H1 (cell line): ENCODE measurements at regions not wholly inside any gene's neighbourhood (a gene's known extent, or its start where the extent isn't known, plus 50 kb on each side); places are given as distances from the start of the nearest gene placed in this dataset.

ENCODE experiments used
- ASH2L ChIP-seq: fragments of 200-600, 300-600 bp; sonication (generic); IDR thresholded peaks from one replicate; pipeline ENCODE4 v1.7.1; 2017; ENCODE audit warnings: low read length
- BACH1 ChIP-seq: IDR thresholded peaks from 2 replicates; pipeline ENCODE4 v1.6.1; 2012; ENCODE audit warnings: low read length, improper control_type of control experiment
- CTBP2 ChIP-seq: IDR thresholded peaks from 2 replicates; pipeline ENCODE4 v1.7.0; 2011; ENCODE audit warnings: borderline replicate concordance, mild to moderate bottlenecking, moderate library complexity, mixed read lengths, low read length; ENCODE audit not compliant: insufficient read depth, insufficient read length
- EGR1 ChIP-seq: IDR thresholded peaks from 2 replicates; pipeline ENCODE4 v1.6.1; 2011; ENCODE audit warnings: low read depth, low read length, borderline replicate concordance
- NANOG ChIP-seq: IDR thresholded peaks from 2 replicates; pipeline ENCODE4 v1.6.1; 2011; ENCODE audit warnings: low read length, low read depth, mild to moderate bottlenecking, inconsistent platforms; ENCODE audit not compliant: insufficient read depth, poor library complexity, severe bottlenecking
- PHF8 ChIP-seq: fragments of 200-600 bp; sonication (generic); conservative IDR thresholded peaks from 2 replicates; pipeline ENCODE4 v1.7.1; 2012; ENCODE audit warnings: low read depth, mild to moderate bottlenecking, inconsistent platforms, low read length, moderate library complexity
- POU5F1 ChIP-seq: IDR thresholded peaks from 2 replicates; pipeline ENCODE4 v1.6.1; 2011; ENCODE audit warnings: low read depth, mild to moderate bottlenecking, low read length, moderate library complexity
- SP2 ChIP-seq: IDR thresholded peaks from 2 replicates; pipeline ENCODE4 v1.6.1; 2012; ENCODE audit warnings: mild to moderate bottlenecking, low read length, inconsistent platforms
- SRF ChIP-seq: IDR thresholded peaks from 2 replicates; pipeline ENCODE4 v1.6.1; 2011; ENCODE audit warnings: mild to moderate bottlenecking, low read depth, low read length, moderate library complexity
- TF ChIP-seq, protein P1 (sequence below): fragments of 300-600 bp; sonication (generic); IDR thresholded peaks from 2 replicates; pipeline ENCODE4 v1.7.1; 2012; ENCODE audit warnings: low read length, moderate library complexity, mild to moderate bottlenecking, inconsistent platforms; ENCODE audit not compliant: insufficient replicate concordance
- TF ChIP-seq, protein P2 (sequence below): IDR thresholded peaks from 2 replicates; pipeline ENCODE4 v1.6.1; 2012; ENCODE audit warnings: inconsistent platforms

DNA sequence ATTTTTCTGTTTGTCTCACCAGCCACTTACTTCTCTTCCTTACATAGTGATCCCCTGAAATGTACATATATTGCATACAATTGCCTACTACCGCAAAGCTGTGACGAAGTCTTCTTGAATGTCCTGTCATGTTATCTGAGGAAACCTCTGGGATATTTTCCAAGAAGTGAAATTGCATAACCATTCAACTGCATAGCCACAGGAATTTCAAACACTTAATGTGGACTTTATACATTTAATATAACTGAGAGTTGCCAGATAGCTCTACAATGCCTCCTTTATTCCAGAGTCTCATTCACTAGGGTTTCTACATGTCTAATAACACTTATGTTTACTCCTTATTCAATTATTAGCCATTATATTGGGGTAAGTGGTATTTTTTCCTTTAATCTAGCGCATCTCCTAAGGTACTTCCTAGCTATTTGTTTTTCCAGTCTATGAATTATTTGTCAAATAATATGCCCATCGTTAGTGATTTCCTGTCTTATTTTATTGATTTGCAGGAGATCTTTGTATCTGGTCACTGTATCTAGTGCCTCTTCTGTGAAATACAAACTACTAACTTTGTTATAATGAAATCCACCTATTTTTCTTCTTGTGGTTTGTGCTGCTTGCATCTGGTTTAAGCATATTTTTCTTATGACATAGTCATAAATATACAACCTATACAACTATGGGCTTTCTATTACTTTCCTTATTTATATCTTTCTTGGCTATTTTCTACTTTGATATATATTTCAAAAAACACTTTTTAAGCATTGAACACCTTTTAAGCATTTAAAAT is 69.2 kb upstream of the GRID2 start (continued):
- TF ChIP-seq, protein P1, sequence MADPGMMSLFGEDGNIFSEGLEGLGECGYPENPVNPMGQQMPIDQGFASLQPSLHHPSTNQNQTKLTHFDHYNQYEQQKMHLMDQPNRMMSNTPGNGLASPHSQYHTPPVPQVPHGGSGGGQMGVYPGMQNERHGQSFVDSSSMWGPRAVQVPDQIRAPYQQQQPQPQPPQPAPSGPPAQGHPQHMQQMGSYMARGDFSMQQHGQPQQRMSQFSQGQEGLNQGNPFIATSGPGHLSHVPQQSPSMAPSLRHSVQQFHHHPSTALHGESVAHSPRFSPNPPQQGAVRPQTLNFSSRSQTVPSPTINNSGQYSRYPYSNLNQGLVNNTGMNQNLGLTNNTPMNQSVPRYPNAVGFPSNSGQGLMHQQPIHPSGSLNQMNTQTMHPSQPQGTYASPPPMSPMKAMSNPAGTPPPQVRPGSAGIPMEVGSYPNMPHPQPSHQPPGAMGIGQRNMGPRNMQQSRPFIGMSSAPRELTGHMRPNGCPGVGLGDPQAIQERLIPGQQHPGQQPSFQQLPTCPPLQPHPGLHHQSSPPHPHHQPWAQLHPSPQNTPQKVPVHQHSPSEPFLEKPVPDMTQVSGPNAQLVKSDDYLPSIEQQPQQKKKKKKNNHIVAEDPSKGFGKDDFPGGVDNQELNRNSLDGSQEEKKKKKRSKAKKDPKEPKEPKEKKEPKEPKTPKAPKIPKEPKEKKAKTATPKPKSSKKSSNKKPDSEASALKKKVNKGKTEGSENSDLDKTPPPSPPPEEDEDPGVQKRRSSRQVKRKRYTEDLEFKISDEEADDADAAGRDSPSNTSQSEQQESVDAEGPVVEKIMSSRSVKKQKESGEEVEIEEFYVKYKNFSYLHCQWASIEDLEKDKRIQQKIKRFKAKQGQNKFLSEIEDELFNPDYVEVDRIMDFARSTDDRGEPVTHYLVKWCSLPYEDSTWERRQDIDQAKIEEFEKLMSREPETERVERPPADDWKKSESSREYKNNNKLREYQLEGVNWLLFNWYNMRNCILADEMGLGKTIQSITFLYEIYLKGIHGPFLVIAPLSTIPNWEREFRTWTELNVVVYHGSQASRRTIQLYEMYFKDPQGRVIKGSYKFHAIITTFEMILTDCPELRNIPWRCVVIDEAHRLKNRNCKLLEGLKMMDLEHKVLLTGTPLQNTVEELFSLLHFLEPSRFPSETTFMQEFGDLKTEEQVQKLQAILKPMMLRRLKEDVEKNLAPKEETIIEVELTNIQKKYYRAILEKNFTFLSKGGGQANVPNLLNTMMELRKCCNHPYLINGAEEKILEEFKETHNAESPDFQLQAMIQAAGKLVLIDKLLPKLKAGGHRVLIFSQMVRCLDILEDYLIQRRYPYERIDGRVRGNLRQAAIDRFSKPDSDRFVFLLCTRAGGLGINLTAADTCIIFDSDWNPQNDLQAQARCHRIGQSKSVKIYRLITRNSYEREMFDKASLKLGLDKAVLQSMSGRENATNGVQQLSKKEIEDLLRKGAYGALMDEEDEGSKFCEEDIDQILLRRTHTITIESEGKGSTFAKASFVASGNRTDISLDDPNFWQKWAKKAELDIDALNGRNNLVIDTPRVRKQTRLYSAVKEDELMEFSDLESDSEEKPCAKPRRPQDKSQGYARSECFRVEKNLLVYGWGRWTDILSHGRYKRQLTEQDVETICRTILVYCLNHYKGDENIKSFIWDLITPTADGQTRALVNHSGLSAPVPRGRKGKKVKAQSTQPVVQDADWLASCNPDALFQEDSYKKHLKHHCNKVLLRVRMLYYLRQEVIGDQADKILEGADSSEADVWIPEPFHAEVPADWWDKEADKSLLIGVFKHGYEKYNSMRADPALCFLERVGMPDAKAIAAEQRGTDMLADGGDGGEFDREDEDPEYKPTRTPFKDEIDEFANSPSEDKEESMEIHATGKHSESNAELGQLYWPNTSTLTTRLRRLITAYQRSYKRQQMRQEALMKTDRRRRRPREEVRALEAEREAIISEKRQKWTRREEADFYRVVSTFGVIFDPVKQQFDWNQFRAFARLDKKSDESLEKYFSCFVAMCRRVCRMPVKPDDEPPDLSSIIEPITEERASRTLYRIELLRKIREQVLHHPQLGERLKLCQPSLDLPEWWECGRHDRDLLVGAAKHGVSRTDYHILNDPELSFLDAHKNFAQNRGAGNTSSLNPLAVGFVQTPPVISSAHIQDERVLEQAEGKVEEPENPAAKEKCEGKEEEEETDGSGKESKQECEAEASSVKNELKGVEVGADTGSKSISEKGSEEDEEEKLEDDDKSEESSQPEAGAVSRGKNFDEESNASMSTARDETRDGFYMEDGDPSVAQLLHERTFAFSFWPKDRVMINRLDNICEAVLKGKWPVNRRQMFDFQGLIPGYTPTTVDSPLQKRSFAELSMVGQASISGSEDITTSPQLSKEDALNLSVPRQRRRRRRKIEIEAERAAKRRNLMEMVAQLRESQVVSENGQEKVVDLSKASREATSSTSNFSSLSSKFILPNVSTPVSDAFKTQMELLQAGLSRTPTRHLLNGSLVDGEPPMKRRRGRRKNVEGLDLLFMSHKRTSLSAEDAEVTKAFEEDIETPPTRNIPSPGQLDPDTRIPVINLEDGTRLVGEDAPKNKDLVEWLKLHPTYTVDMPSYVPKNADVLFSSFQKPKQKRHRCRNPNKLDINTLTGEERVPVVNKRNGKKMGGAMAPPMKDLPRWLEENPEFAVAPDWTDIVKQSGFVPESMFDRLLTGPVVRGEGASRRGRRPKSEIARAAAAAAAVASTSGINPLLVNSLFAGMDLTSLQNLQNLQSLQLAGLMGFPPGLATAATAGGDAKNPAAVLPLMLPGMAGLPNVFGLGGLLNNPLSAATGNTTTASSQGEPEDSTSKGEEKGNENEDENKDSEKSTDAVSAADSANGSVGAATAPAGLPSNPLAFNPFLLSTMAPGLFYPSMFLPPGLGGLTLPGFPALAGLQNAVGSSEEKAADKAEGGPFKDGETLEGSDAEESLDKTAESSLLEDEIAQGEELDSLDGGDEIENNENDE, result no peak
- TF ChIP-seq POU5F1 (no peak), BACH1 (no peak), ASH2L (no peak), EGR1 (no peak), CTBP2 (no peak), PHF8 (no peak), SP2 (no peak), SRF (no peak), NANOG (no peak)
- TF ChIP-seq, protein P2, sequence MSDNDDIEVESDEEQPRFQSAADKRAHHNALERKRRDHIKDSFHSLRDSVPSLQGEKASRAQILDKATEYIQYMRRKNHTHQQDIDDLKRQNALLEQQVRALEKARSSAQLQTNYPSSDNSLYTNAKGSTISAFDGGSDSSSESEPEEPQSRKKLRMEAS, result no peak
